Body of pancreas (tissue), 4 donors: ENCODE measurements at regions not wholly inside any gene's neighbourhood (a gene's known extent, or its start where the extent isn't known, plus 50 kb on each side); places are given as distances from the start of the nearest gene placed in this dataset.

ENCODE experiments used
- POLR2A ChIP-seq, 3 donors: fragments of 450-650 bp; IDR thresholded peaks; one replicate each; pipeline ENCODE4 v1.6.1; 2016; ENCODE audit warnings: antibody characterized with exemption in 3 of 3, mild to moderate bottlenecking in 2 of 3
- TF ChIP-seq, protein P1 (sequence below), 7 experiments: fragments of 450-650 bp in 4 of 7; fragments of 200-600 bp in 3 of 7; sonication (generic) in 3 of 7; IDR thresholded peaks; one replicate each; pipeline ENCODE4 v1.5.1; 2016 to 2019; ENCODE audit warnings: antibody characterized with exemption in 7 of 7

DNA sequence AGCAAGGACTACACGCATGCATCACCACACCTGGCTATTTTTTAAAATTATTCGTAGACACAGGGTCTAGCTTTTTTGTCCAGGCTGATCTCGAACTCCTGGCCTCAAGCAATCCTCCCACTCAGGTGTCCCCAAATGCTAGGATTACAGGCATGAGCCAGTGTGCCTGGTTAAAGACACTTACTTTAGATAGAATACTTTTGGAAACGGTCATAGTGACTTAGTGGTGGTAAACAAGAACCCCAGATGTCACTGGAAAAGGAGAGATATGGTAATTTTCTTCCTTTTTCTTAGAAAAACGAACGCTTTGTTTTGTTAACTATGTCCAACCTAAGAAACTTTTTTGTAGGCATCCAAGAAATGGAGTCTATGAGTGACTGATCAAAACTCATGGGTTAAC lies 137.3 kb downstream of the TFAP2B start:
- TF ChIP-seq, protein P1, sequence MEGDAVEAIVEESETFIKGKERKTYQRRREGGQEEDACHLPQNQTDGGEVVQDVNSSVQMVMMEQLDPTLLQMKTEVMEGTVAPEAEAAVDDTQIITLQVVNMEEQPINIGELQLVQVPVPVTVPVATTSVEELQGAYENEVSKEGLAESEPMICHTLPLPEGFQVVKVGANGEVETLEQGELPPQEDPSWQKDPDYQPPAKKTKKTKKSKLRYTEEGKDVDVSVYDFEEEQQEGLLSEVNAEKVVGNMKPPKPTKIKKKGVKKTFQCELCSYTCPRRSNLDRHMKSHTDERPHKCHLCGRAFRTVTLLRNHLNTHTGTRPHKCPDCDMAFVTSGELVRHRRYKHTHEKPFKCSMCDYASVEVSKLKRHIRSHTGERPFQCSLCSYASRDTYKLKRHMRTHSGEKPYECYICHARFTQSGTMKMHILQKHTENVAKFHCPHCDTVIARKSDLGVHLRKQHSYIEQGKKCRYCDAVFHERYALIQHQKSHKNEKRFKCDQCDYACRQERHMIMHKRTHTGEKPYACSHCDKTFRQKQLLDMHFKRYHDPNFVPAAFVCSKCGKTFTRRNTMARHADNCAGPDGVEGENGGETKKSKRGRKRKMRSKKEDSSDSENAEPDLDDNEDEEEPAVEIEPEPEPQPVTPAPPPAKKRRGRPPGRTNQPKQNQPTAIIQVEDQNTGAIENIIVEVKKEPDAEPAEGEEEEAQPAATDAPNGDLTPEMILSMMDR (IDR thresholded peaks at IDR 0.05), result no peak
- TF ChIP-seq POLR2A (IDR thresholded peaks at IDR 0.05), result no peak
